GM12865 (cell line): ENCODE measurements at regions not wholly inside any gene's neighbourhood (a gene's known extent, or its start where the extent isn't known, plus 50 kb on each side); places are given as distances from the start of the nearest gene placed in this dataset.

Experiments
- DNase-seq: peaks from one replicate; pipeline ENCODE4 v3.0.0; 2010; ENCODE audit warnings: low read depth
- H3K4me3 ChIP-seq: 2 replicates; pipeline ENCODE4 v1.5.1; 2011; ENCODE audit warnings: mild to moderate bottlenecking, low read depth, low read length, control low read depth
- CTCF ChIP-seq: IDR thresholded peaks from 2 replicates; pipeline ENCODE4 v1.5.1; 2011; ENCODE audit warnings: low read length, control low read depth, low read depth, inconsistent platforms; ENCODE audit not compliant: insufficient read depth; ENCODE audit errors: missing control alignments

GRCh38 chr6:84356907-84357306 lies 129.5 kb upstream of the CEP162 start:
- no peak for DNase-seq
- H3K4me3 ChIP-seq = no peak overlapping the region
- no peak for TF ChIP-seq CTCF

GRCh38 chr6:84353459-84354423 lies 126.3 kb upstream of the CEP162 start:
- no peak for DNase-seq
- no peak for TF ChIP-seq CTCF
- no peak overlapping the region for H3K4me3 ChIP-seq

- no peak for TF ChIP-seq CTCF
- no peak for DNase-seq
- H3K4me3 ChIP-seq = no peak overlapping the region
These were observed 123.0 kb upstream of the CEP162 start for GRCh38 chr6:84350397-84350796.

GRCh38 chr6:84349542-84349941 lies 122.1 kb upstream of the CEP162 start:
- no peak for DNase-seq
- H3K4me3 ChIP-seq = no peak overlapping the region
- TF ChIP-seq CTCF = no peak

GRCh38 chr6:84348801-84349200 lies 121.4 kb upstream of the CEP162 start:
- DNase-seq = no peak
- no peak for TF ChIP-seq CTCF
- H3K4me3 ChIP-seq = no peak overlapping the region

- TF ChIP-seq CTCF = no peak
- no peak overlapping the region for H3K4me3 ChIP-seq
- DNase-seq = no peak
These were observed 118.9 kb upstream of the CEP162 start for GRCh38 chr6:84346372-84346771.
